ENCODE measurements at regions not wholly inside any gene's neighbourhood (a gene's known extent, or its start where the extent isn't known, plus 50 kb on each side); places are given as distances from the start of the nearest gene placed in this dataset.

DNA sequence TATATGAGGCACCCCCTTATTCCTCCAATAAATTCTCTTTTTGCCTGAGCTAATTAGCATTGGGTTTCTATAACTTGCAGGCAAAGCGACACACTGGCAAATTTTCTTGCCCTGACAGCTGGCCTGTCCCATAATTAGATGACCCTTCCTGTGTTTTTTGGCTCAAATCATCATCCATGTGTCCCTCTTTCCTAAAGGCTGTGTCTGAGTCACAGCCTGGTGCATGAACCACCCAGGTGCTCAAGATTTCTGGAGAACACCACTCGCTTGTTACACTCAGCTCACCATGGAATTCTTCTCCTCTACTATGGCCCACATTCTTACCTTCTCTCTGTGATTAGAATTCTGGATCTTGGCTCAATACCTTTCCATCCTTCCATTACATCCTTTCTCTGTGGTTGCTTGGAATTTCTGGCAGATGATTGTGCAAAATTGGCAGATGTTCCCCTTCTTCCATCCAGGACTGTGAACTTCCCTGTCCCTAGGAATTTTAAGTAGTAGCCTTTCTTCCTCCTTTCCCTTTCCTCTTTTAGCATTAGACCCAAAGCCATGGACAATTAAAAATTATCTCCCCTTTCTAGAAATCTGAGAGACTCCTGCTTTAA is 116.0 kb upstream of the ANKRD1 start:
- no peak for DNase-seq (ENCODE audit: low spot score)

DNA sequence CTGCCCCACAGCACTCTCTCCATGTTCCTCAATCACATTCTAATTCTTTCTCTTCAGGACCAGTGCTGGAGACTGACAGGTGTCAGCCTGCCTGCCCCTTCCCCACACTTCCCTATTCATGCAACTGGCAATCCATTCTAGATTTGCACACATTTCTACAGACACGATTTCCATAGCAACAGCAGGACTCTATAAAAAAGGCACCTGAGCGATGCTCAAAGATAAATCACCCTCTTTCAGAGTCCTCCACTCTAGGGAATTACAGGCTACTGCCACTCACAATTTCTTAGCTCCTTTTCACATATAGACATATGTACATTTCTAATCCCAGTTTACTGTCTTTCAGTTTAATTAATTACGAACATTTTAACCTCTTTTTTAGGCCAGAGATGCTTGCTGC is 118.1 kb upstream of the ANKRD1 start:
- no peak for DNase-seq (ENCODE audit: low spot score)

DNA sequence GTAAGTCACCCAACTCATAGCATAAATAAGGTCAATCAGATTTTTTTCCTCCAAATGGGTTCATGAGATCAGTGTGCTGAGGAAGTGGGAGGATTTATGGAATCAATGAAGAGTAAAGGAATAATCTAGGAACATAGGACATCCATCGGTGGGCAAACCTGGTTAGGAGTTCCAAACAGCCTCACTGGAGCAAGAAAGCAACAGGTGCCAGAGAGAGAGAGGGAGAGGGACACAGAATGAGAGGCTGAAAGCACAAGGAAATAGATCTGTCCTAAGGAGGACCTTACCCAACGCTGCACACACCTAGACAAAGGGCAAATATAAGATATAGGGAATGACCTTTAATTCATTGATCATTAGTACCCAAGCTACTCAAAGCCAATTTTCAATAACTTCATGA is 119.5 kb upstream of the ANKRD1 start:
- no peak for DNase-seq (ENCODE audit: low spot score)

DNA sequence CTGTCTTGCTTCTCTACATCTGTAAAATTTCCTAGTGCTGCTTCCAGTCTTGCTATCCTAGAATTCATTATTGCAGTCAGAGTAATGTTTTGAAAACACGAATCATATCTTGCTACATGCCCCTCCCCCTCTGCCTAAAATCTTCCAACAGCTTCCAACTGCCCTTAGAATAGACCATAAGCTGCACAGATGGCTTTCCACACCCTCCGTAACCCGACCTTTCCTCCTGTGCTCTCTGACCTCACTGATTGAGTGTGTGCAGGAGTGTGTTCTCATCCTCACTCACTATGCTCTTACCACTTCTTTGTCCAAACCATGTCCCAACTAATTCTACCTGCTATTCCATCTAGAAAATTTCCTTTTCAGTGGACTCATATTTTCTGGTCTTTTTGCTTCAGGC is 121.2 kb upstream of the ANKRD1 start:
- DNase-seq (ENCODE audit: low spot score): no peak

DNA sequence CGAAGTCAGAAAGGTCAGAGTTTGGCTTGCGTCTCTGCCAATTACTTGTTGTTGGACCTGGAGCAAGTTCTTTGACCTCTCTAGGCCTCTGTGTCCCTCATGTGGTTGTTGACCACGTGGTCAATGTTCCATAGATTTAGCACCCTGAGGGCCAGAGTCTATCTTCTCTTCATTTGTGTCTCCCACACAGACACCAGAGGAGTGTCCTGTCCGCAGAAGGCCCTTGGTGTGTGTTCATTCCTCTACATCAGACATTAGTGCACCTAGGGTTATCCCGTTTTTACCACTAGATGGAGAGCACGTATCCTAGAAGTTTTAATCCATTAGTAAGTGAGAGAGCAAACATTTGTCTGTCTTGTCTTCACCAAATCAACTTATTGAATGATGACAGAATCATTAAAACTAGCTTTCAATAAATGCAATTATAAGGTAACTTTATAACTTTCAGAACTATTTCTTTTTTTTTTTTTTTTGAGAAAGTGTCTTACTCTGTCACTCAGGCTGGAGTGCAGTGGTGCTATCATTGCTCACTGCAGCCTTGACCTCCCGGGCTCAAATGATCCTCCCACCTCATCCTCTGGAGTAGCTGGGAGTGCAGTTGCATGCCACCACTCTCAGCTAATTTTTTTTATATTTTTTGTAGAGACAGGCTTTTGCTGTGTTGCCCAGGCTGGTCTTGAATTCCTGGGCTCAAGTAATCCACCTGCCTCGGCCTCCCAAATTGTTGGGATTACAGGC is 122.5 kb upstream of the ANKRD1 start:
- no peak for DNase-seq (ENCODE audit: low spot score)

DNA sequence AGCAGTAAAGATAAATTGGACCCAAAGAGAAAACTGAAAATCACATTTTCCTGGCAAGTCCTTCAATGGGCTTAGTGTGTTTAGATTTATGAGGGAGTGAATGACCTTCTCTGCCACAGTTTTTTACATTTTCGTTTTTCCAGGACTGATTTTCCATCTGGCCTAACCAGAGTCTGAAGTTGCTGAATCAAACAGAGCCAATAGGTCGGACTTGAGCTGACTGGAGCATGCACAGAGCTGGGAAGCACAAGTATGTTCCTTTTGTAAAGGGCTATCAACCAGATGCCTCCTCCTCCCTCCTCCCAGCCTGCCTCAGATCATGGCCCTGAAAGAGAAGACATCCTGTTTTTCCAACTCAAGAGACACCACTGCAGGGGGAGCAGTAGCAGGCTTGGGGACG is 126.0 kb upstream of the ANKRD1 start:
- no peak for DNase-seq (ENCODE audit: low spot score)

DNA sequence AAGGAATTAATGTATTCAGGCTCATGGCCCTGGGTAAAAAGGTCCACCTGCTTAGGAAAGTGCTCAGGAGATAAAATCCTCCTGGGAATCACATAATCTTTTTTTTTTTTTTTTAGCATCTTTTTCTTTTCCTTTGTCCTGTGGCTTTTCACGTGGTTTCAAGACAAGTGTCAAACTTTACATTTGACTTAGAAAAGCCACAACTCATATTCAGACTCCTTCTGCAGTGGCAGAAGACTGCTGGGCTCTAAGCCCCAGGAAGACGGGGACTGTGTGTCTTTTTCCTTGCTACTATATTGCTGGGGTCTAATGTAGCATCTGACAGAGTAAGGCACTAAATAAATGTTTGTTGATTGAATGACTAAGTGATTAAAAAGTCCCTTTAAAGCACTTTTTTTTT is 127.5 kb upstream of the ANKRD1 start:
- no peak for DNase-seq (ENCODE audit: low spot score)

DNA sequence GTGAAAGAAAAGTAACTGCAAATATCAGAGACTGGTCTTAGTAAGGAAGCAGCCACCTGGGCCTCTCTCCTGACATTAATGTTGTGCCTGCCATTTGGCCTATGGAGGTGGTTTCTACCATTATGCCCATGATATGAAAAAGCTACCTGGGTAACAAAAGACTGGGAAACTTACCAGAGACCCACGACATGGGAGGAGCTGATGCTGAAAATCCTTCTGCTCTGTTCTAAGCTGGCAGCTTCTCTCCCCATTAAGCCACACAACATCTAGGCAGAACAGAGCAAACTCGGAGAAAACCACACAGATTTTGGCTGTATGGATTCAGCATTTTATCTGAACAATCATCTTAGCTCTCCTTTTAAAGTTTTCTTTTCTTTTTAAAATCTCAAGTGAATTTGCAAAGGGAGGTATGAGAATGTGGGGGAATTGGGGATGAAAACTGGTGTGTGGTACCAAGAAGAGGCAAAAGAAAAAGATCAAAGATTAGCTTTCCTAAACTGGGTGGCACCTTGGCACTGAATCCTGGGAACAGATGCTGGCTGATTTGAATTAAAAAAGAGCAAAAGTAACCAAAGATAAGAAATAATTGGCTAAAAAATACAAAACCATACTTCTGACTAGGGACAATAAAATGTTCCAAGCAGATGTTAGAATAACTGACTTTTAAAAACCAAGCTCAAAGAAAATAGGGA is 128.6 kb upstream of the ANKRD1 start:
- no peak for DNase-seq (ENCODE audit: low spot score)

DNA sequence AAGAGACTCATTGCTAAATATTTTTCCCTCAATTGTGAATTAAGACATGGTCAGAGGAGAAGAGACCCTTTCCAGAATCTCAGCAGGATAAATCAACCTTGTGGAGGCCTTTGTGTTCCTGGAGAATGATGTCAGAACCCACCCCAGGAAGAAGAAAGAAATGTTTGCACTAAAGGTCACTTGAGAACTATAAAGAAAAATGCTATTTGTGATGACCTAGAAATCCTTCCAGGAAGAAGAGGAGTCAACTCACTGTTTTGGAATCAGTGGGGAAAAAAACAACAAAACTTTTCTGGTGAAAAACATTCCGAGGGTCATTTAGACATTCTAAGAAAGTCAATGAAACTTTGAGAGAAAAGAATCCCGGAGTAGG is 129.1 kb upstream of the ANKRD1 start:
- no peak for DNase-seq (ENCODE audit: low spot score)

DNA sequence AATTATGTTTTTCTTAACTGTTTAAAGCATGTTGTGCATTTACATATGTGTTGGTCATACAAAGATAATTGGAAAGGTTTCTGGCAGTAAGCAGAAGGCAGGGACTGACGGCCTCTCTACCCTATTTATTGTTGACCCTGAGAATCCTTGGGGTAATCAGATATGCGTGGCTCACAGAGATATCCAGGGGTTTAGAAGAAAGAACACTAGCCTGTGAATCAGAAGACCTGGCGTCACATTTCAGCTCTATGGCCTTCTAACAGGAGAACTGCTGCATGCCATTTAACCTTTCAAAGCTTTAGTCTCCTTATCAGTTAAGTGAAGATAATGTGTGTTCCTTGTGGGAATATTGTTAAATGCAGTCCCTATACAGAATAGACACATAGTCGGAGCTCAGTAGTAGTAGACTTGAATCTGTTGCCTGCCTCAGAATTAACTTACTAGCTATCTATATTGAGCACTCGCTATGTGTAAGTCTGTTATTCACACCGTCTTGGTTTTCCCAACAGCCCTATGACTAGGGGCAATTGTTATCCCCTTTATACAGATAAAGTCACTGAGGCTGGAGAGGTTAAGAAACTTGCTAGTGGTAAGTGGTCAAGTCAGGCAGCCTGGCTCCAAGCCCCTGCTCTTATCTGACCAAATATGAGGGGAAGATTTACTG is 129.6 kb upstream of the ANKRD1 start:
- no peak for DNase-seq (ENCODE audit: low spot score)

DNA sequence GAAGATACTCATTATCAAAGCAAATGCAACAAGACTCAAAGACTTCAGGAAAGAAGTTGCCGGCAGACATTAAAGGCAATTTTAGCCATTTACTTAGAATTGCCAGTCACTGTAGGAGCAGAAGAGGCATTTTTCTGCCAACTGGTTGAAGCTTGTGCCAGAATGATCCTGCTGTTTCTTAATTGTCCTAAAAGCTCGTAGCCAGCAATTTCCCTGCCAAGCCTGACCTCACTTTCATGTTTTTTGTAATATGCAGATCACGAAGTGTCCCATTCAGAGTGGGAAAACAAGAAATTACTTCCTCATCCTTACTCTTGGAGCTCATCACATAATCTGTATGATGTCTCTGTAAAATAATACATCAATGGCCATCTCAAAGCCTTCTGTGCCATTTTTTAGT is 130.9 kb upstream of the ANKRD1 start:
- no peak for DNase-seq (ENCODE audit: low spot score)

DNA sequence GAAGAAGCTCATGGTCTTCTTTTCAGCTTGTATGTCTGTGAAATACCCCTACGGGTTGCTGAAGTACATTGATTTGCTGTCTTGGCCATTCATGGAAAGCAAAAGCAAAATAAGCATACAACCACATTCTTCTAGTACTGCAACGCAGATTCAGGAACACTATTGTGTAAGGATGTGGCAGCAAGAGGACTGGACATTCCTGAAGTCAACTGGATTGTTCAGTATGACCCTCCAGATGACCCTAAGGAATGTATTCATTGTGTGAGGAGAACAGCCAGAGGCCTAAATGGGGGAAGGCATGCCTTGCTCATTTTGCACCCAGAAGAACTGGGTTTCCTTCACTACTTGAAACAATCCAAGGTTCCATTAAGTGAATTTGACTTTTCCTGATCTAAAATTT is 133.4 kb upstream of the ANKRD1 start:
- no peak for DNase-seq (ENCODE audit: low spot score)

DNA sequence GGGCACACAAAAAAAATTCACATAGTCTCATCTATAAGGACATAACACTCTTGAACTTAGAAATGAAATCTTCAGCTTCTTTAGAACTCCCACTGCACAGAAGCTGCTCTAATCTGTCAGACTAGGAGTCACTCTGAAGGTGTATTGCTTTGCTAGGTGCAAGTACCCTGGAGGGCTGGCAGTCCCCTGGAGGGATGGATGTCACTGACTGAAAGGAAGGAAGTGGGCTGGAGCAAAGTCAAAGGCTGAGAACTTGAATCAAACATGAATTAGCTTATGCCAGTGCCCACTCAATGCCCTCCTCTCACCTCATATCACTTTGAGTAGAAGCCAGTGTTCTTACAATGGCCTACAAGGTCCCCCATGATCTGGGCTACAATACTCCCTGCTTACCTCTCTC is 140.3 kb upstream of the ANKRD1 start:
- no peak for DNase-seq (ENCODE audit: low spot score)

DNA sequence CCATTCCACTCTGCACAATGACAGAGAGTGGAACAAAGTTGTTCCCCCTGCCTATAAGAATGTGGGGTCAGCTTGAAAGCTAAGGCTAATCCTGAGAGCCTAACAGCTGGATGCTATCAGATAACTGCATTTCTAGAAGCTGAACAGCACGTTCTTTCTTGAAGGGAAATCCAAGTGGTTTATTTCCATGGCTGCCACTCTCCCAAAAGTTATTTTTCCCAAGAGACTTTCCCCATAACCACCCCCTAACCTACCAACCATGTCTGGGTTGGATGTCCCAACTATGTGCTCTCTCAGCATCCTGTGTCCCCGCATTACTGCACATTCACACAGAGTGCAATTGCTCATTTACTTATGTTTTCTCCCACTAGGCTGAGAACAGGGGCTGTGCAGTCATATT is 140.7 kb upstream of the ANKRD1 start:
- no peak for DNase-seq (ENCODE audit: low spot score)

DNA sequence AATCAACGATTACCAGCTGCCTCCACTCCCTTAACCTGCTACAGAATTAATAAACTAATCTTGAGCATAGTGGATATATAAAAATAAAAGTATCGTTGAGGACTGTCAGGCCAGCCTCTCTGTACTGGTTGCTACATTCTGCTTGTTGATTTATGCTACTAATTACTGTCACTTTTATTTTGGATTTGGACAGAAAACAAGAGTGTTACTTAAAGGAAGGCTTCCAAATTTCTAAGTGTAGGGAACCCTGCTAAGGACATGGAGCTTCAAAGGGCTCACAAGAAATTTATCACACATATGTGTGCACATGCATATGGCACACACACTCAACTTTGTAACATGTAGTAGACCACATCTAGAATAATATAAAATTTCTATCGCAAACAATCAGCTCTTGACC is 141.2 kb upstream of the ANKRD1 start:
- no peak for DNase-seq (ENCODE audit: low spot score)

DNA sequence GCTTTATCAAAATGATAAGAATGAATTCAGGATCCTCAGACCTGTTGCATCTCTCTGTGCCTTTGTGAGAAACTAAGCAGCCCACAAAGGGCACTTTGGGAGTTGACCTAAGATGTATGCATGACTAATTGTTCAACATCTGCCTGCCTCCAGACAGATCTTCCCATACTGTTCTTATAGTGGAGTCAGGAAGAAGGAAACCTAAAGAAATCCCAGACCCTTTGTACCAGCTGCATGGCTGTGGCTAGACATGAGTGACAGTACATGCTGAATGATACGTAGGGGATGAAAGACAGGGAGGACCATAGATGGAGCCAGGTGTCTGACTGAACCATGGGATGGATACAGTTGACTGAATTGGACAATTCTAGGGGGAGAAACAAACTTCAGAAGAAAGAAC is 148.7 kb upstream of the PCGF5 start:
- no peak for DNase-seq (ENCODE audit: low spot score)

DNA sequence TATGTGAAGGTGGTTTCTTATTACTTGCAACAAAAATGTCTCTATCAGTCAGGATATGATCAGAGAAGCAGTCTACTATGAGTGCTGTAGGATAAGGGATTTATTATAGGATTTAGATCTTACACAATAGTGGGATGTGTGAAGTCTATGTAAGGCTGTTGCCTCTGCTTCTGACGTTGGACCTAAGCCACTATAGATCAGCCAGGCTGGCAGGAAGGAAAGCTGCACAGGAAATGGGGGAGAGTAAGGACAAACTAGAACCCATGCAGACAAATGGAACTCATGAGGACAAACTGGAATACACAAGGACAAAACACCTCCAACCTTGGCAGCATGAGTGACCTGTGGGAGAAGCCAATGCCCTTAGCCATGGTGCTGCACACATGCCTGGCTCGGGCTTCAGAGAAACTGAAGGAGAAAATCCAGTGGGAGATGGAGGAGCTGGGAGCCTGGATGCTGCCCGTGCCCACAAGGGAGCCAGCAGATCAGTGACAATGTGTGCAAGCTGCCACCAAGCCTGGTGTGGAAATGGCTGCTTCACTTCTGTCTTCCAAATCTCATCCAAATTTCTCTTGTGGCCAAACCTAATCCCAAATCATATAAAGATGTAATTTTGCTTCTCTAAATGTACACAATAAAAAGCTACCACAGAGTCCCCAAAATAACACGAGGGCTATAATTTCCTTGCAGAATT is 147.0 kb upstream of the PCGF5 start:
- no peak for DNase-seq (ENCODE audit: low spot score)

DNA sequence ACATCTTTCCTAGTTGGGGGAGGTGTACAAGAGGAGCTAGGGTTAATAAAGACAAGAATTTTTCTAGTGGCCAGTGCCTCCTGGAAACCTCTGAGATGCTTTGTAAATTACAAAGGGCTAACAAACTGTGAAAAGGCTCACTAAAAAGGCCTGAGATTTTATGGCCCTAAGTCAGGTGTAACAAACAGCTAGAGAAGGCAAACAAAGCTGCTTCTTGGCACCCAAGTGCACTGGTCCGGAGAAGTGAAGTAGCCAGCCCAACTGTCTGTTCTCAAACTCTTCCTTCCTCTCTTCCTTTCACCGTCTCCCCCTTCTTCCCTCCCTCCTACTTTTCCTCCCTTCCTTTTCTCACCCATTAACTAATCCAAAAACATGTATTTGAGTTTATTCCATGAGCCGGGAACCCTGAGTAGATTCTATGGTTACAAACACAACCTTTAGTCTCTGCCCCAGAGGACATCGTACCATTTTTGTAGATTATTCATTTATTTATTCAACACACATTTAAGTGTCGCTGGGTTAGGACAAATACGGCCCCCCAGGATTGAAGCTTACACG is 143.4 kb upstream of the PCGF5 start:
- DNase-seq (ENCODE audit: low spot score): no peak

DNA sequence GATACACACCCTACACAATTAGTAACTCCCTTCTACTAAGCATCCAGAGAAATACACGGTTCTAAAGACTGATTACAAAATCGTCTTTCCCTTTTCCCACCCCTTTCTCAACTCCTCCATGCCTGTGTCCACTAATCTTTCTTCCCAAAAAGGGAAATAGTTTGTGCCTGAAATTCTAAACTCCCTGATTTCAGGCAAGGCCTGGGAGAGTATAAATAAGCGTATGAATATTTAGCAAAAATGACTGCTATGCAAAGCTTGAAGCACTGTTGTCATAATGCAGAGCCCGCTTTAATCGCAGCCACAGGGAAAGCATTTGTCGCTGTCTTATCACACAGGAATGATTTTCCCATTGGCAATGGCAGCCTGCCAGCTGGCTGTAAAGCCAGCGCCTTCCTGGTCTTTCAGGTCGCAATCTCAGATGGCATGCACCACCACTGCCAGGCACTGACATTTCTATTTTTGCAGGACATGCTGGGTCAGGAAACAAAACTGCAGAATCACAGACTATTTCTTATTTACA is 142.9 kb upstream of the PCGF5 start:
- DNase-seq (ENCODE audit: low spot score): no peak

DNA sequence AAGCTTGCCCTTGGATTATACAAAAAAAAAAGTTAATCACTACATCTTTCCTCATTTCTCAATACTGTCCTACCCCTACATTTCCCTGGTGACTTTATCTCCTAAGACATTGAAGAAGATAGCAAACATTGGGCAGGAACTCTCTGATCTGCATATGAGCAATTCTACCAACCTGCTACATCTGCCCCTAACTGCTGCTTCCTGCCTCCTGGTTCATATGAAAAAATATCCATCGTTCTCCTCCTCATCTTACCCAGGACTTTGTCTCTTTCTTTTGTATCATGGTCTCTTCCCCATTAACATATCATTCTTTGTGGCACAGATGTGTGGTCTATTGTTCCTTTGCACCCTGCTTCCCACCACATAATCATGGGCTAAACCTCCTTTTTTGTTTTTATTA is 139.7 kb upstream of the PCGF5 start:
- no peak for DNase-seq (ENCODE audit: low spot score)

DNA sequence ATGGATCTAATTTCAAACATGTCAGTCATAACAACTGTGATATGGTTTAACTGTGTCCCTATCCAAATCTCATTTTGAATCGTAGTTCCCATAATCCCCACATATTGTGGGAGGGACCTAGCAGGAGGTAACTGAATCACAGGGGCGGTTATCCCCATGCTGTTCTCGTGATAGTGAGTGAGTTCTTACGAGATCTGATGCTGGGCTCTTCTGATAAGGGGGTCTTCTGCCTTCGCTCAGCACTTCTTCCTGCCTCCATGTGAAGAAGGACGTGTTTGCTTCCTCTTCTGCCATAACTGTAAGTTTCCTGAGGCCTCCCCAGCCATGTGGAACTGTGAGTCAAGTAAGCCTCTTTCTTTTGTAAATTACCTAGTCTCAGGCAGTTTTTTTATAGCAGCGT is 138.0 kb upstream of the PCGF5 start:
- no peak for DNase-seq (ENCODE audit: low spot score)

All from CD4-positive, alpha-beta T cell treated with Interleukin-2 at 100 ng/mL for 4 hours (primary cell).